SK-N-SH (cell line): ENCODE measurements at regions not wholly inside any gene's neighbourhood (a gene's known extent, or its start where the extent isn't known, plus 50 kb on each side); places are given as distances from the start of the nearest gene placed in this dataset.
A peak's percentile ranks its signal among the peaks of the same experiment; 100 is the strongest.
"Not testable (repeated sequence)": the region's sequence is repeated elsewhere in the genome, so short reads cannot be mapped to it uniquely, and the experiment has no call there.

Source experiments
- CTCF ChIA-PET: fragments of 300-600, 350-600 bp; formaldehyde crosslinking; extraction: SDS; loops from one replicate; lab custom pipeline; 2021; lab: Yijun Ruan, JAX
- POLR2A ChIA-PET: fragments of 350-600 bp; sonication (Branson Sonifier 250); formaldehyde crosslinking; extraction: SDS; loops from one replicate; lab custom pipeline; 2020; ENCODE audit warnings: antibody characterized with exemption, inconsistent platforms; lab: Yijun Ruan, JAX
- DNase-seq: peaks from one replicate; pipeline ENCODE4 v3.0.0; 2012
- H2AFZ ChIP-seq: fragments of 200-600 bp; sonication (generic); 2 replicates; pipeline ENCODE4 v1.8.1; 2016; ENCODE audit warnings: antibody characterized with exemption, mild to moderate bottlenecking, low read depth
- H3F3A ChIP-seq: fragments of 200-600 bp; sonication (generic); replicated peaks from 2 replicates; pipeline ENCODE3; 2016; ENCODE audit warnings: antibody characterized with exemption, mild to moderate bottlenecking; ENCODE audit not compliant: insufficient read depth
- H3K27ac ChIP-seq, 2 experiments: fragments of 200-500 bp in 1 of 2; fragments of 200-600 bp in 1 of 2; sonication (Bioruptor generic) in 1 of 2; sonication (generic), shearing (Covaris generic) in 1 of 2; 2 replicates each; pipeline versions ENCODE4 v1.5.1 to v1.6.1; 2014 to 2016; ENCODE audit warnings: low read depth in 2 of 2, inconsistent platforms in 1 of 2, low read length in 1 of 2, mild to moderate bottlenecking in 1 of 2, mixed read lengths in 1 of 2
- H3K27me3 ChIP-seq: fragments of 200-600 bp; sonication (generic), shearing (Covaris generic); 2 replicates; pipeline ENCODE4 v1.6.1; 2016; ENCODE audit warnings: mixed run types; ENCODE audit not compliant: insufficient read depth
- H3K36me3 ChIP-seq, 2 experiments: fragments of 200-500 bp in 1 of 2; fragments of 200-600 bp in 1 of 2; sonication (Bioruptor generic) in 1 of 2; sonication (generic) in 1 of 2; replicated peaks in 1 of 2; 2 replicates each; pipeline versions ENCODE3 to v1.5.1; 2014 to 2016; ENCODE audit warnings: low read length in 1 of 2, mild to moderate bottlenecking in 1 of 2; ENCODE audit not compliant: insufficient read depth in 2 of 2, control insufficient read depth in 1 of 2
- H3K4me1 ChIP-seq, 2 experiments: fragments of 200-500 bp in 1 of 2; fragments of 200-600 bp in 1 of 2; sonication (Bioruptor generic) in 1 of 2; sonication (generic), shearing (Covaris generic) in 1 of 2; 2 replicates each; pipeline versions ENCODE4 v1.5.1 to v1.6.1; 2014 to 2016; ENCODE audit warnings: low read depth in 1 of 2, low read length in 1 of 2, mixed run types in 1 of 2; ENCODE audit not compliant: insufficient read depth in 2 of 2, control insufficient read depth in 1 of 2
- H3K4me2 ChIP-seq: fragments of 200-600 bp; sonication (generic), shearing (Covaris generic); 2 replicates; pipeline ENCODE4 v1.6.1; 2017; ENCODE audit warnings: mixed run types
- H3K4me3 ChIP-seq, 2 experiments: fragments of 200-500 bp in 1 of 2; fragments of 200-600 bp in 1 of 2; sonication (Bioruptor generic) in 1 of 2; sonication (generic), shearing (Covaris generic) in 1 of 2; 2 replicates each; pipeline versions ENCODE4 v1.5.1 to v1.8.1; 2014 to 2016; ENCODE audit warnings: low read depth in 2 of 2, inconsistent platforms in 1 of 2, low read length in 1 of 2, mild to moderate bottlenecking in 1 of 2, mixed read lengths in 1 of 2, moderate library complexity in 1 of 2
- H3K79me2 ChIP-seq: fragments of 200-600 bp; sonication (generic); 2 replicates; pipeline ENCODE4 v1.8.1; 2017; ENCODE audit warnings: mild to moderate bottlenecking; ENCODE audit not compliant: insufficient read depth
- H3K9ac ChIP-seq: fragments of 200-600 bp; sonication (generic); 2 replicates; pipeline ENCODE4 v1.6.1; 2017; ENCODE audit warnings: mixed run types
- H3K9me2 ChIP-seq: fragments of 200-600 bp; sonication (generic); 2 replicates; pipeline ENCODE4 v1.6.1; 2017; ENCODE audit warnings: mixed run types
- H3K9me3 ChIP-seq: fragments of 200-600 bp; sonication (generic); 2 replicates; pipeline ENCODE4 v1.6.1; 2017; ENCODE audit warnings: mixed run types, mild to moderate bottlenecking, moderate library complexity
- H4K20me1 ChIP-seq: fragments of 200-600 bp; sonication (generic); 2 replicates; pipeline ENCODE4 v1.6.1; 2017; ENCODE audit warnings: mild to moderate bottlenecking, mixed run types; ENCODE audit not compliant: insufficient read depth
- CHD2 ChIP-seq: fragments of 150-350 bp; IDR thresholded peaks from 2 replicates; pipeline ENCODE4 v1.6.1; 2018; ENCODE audit warnings: low read length; ENCODE audit not compliant: partially characterized antibody
- ELF1 ChIP-seq: IDR thresholded peaks from 2 replicates; pipeline ENCODE4 v1.4.0; 2012
- EP300 ChIP-seq, 2 experiments: IDR thresholded peaks; 2 replicates each; pipeline versions ENCODE4 v1.4.0 to v1.6.1; 2012; ENCODE audit warnings: borderline replicate concordance in 1 of 2, low read depth in 1 of 2, low read length in 1 of 2
- EZH2phosphoT487 ChIP-seq: fragments of 200-600 bp; sonication (generic); IDR thresholded peaks from 2 replicates; pipeline ENCODE4 v1.6.1; 2017; ENCODE audit warnings: low read depth, mixed run types, mild to moderate bottlenecking, antibody characterized with exemption, moderate library complexity, borderline replicate concordance
- GATA2 ChIP-seq: sonication (generic); formaldehyde crosslinking; IDR thresholded peaks from 2 replicates; pipeline ENCODE4 v1.5.0; 2020; ENCODE audit warnings: mild to moderate bottlenecking, missing genetic modification reagents
- MEF2A ChIP-seq: IDR thresholded peaks from 2 replicates; pipeline ENCODE4 v1.4.0; 2012; ENCODE audit warnings: low read depth, borderline replicate concordance
- RAD21 ChIP-seq: IDR thresholded peaks from 2 replicates; pipeline ENCODE4 v1.6.1; 2012; ENCODE audit warnings: mild to moderate bottlenecking, low read length
- RCOR1 ChIP-seq: fragments of 150-350 bp; IDR thresholded peaks from 2 replicates; pipeline ENCODE4 v1.6.1; 2017; ENCODE audit warnings: antibody characterized with exemption, low read length
- RFX5 ChIP-seq: IDR thresholded peaks from 2 replicates; pipeline ENCODE4 v1.6.1; 2012; ENCODE audit warnings: mild to moderate bottlenecking, improper control_type of control experiment, low read length
- SIN3A ChIP-seq: IDR thresholded peaks from 2 replicates; pipeline ENCODE4 v1.6.1; 2012; ENCODE audit warnings: low read depth, mild to moderate bottlenecking, low read length, moderate library complexity, borderline replicate concordance
- TCF12 ChIP-seq: IDR thresholded peaks from 2 replicates; pipeline ENCODE4 v1.4.0; 2012
- YY1 ChIP-seq: IDR thresholded peaks from 2 replicates; pipeline ENCODE4 v1.4.0; 2012; ENCODE audit warnings: low read depth, mild to moderate bottlenecking
- WGBS: methylation state at CpG from one replicate; pipeline ENCODE4 v1.1.6; 2017; ENCODE audit warnings: low lambda C conversion rate; 5-methylcytosine and 5-hydroxymethylcytosine counted together
- TF ChIP-seq, protein P1 (sequence below): fragments of 200-600 bp; sonication (generic); IDR thresholded peaks from 2 replicates; pipeline ENCODE4 v1.6.1; 2017; ENCODE audit warnings: antibody characterized with exemption, mild to moderate bottlenecking, moderate library complexity
- TF ChIP-seq, protein P2 (sequence below): IDR thresholded peaks from 2 replicates; pipeline ENCODE4; 2012
- TF ChIP-seq, protein P3 (sequence below): IDR thresholded peaks from 2 replicates; pipeline ENCODE4 v1.4.0; 2012; ENCODE audit warnings: low read depth
- TF ChIP-seq, protein P4 (sequence below): fragments of 150-350 bp; IDR thresholded peaks from 2 replicates; pipeline ENCODE4 v1.6.1; 2017; ENCODE audit warnings: antibody characterized with exemption, low read length, low read depth, borderline replicate concordance

DNA sequence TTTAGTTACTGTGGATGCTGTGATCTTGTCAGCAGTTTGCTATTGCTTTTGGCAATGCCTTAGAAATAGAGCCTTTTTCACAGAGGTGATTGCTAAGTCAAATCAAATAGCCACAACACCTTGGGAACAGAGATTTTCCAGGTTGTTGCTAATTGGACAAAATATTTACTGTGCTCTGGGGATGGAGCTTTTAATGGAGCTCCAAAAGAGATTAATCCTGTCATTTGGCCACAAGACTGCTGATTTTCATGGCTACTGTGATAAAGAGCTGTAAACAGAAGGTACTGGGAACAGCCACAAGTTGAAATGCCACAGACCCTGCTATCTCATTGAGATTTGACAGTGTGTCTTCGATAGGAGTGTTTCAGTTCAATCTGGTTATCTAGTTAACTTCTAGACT, 1715.2 kb upstream of the ADGRL3 start (continued):
- TF ChIP-seq RFX5 = no peak

DNA sequence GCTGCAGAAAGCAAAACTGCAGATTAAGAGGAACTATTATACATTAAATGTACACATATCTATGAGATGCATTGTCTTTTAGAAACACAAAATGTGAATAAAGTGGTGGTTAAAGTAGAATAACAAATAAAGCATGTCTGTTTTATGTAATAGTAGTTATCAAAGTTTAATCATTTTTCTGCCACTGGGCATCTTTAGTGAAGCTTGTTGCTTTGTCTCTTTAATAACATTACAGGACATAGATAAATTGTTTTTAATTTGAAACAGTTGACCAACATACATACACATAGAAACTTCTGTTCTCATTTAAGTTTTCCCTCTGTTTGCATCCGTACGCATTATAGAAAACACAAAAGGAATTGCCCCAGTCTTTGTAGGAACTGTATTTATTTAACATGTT, 1700.0 kb upstream of the ADGRL3 start:
- WGBS = 49% methylated on average over 2 of the region's 2 CpGs
- CTCF ChIA-PET = no interaction called here
- no peaks in the 10 kb centered on the region for H3K9me2 ChIP-seq

GRCh38 chr4:59503731-59504130, 1696.4 kb upstream of the ADGRL3 start:
- Histone ChIP-seq H3K27me3 (no peaks in the 10 kb centered on the region), H3K4me1 (peaks cover 0 to 2% of the 10 kb centered on the region in 2 experiments; a peak in 2 of 4 replicates), H3K36me3 (no peaks in the 10 kb centered on the region), H3K27ac (no peak overlapping the region), H3F3A (no peaks in the 10 kb centered on the region), H3K79me2 (no peaks in the 10 kb centered on the region), H2AFZ (no peak overlapping the region), H3K9me3 (no peaks in the 10 kb centered on the region), H3K9me2 (no peaks in the 10 kb centered on the region), H3K4me2 (no peak overlapping the region), H3K9ac (no peak overlapping the region), H3K4me3 (no peak overlapping the region), H4K20me1 (no peaks in the 10 kb centered on the region)
- ChIA-PET POLR2A (no interaction called here), CTCF (no interaction called here)
- 25% methylated on average over 1 of the region's 1 CpG for WGBS
- DNase-seq = no peak
- no peak for TF ChIP-seq YY1
- TF ChIP-seq MEF2A = no peak
- TF ChIP-seq SIN3A = no peak
- TF ChIP-seq RAD21 = no peak
- TF ChIP-seq, protein P1, sequence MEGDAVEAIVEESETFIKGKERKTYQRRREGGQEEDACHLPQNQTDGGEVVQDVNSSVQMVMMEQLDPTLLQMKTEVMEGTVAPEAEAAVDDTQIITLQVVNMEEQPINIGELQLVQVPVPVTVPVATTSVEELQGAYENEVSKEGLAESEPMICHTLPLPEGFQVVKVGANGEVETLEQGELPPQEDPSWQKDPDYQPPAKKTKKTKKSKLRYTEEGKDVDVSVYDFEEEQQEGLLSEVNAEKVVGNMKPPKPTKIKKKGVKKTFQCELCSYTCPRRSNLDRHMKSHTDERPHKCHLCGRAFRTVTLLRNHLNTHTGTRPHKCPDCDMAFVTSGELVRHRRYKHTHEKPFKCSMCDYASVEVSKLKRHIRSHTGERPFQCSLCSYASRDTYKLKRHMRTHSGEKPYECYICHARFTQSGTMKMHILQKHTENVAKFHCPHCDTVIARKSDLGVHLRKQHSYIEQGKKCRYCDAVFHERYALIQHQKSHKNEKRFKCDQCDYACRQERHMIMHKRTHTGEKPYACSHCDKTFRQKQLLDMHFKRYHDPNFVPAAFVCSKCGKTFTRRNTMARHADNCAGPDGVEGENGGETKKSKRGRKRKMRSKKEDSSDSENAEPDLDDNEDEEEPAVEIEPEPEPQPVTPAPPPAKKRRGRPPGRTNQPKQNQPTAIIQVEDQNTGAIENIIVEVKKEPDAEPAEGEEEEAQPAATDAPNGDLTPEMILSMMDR = no peak
- TF ChIP-seq ELF1 = no peak

More for the DNA sequence above, 1700.0 kb upstream of the ADGRL3 start:
- Histone ChIP-seq H3K4me1 (peaks cover 0 to 2% of the 10 kb centered on the region in 2 experiments; a peak in 2 of 4 replicates), H3K27me3 (no peaks in the 10 kb centered on the region), H3F3A (no peaks in the 10 kb centered on the region), H3K36me3 (no peaks in the 10 kb centered on the region), H3K9me3 (no peaks in the 10 kb centered on the region), H3K9ac (no peak overlapping the region), H3K4me3 (no peak overlapping the region)
- peak; percentile 85 for TF ChIP-seq GATA2 (CRISPR knock-in tag)
- TF ChIP-seq TCF12 = peak; percentile 58
- TF ChIP-seq EZH2phosphoT487 = no peak
- TF ChIP-seq, protein P2, sequence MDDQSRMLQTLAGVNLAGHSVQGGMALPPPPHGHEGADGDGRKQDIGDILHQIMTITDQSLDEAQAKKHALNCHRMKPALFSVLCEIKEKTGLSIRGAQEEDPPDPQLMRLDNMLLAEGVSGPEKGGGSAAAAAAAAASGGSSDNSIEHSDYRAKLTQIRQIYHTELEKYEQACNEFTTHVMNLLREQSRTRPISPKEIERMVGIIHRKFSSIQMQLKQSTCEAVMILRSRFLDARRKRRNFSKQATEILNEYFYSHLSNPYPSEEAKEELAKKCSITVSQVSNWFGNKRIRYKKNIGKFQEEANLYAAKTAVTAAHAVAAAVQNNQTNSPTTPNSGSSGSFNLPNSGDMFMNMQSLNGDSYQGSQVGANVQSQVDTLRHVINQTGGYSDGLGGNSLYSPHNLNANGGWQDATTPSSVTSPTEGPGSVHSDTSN = no peak
- TF ChIP-seq, protein P3, sequence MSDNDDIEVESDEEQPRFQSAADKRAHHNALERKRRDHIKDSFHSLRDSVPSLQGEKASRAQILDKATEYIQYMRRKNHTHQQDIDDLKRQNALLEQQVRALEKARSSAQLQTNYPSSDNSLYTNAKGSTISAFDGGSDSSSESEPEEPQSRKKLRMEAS = no peak
- TF ChIP-seq, protein P4, sequence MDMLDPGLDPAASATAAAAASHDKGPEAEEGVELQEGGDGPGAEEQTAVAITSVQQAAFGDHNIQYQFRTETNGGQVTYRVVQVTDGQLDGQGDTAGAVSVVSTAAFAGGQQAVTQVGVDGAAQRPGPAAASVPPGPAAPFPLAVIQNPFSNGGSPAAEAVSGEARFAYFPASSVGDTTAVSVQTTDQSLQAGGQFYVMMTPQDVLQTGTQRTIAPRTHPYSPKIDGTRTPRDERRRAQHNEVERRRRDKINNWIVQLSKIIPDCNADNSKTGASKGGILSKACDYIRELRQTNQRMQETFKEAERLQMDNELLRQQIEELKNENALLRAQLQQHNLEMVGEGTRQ = no peak
- TF ChIP-seq RCOR1 = peak; percentile 96
- peak; percentile 75 for TF ChIP-seq CHD2
- peak in 1 of 2 experiments; percentile 81; a peak in 2 of 4 replicates for TF ChIP-seq EP300 (IDR thresholded peaks at IDR 0.05; ENCODE audit: borderline replicate concordance in 1 of 2, low read depth in 1 of 2, low read length in 1 of 2)
- TF ChIP-seq MEF2A = no peak
- TF ChIP-seq, all 33 proteins: peak for 5
- peak; percentile 41 for DNase-seq
- POLR2A ChIA-PET = no interaction called here
- Histone ChIP-seq H3K27ac (peak overlapping the region in 1 of 2 experiments; percentile 53; a peak in 1 of 4 replicates), H3K4me2 (no peak overlapping the region), H3K79me2 (no peaks in the 10 kb centered on the region), H2AFZ (no peak overlapping the region), H4K20me1 (no peaks in the 10 kb centered on the region)

DNA sequence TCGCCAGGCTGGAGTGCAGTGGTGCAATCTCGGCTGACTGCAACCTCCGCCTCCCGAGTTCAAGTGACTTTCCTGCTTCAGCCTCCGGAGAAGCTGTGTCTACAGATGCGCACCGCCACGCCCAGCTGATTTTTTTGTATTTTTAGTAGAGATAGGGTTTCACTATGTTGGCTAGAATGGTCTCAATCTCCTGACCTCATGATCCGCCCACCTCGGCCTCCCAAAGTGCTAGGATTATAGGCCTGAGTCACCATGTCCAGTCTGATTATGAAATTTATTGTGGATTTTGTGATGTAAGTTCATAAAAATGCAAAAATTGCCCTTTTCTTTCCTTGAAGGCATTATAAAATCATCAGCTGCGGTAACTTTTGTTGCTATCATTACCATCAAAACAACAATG, 1688.3 kb upstream of the ADGRL3 start:
- H3K36me3 ChIP-seq, H3K79me2 ChIP-seq, H3K4me3 ChIP-seq, H3K9me2 ChIP-seq, DNase-seq, H3K27me3 ChIP-seq, CTCF ChIA-PET, H4K20me1 ChIP-seq, H3K4me2 ChIP-seq, H3K27ac ChIP-seq, H2AFZ ChIP-seq, H3F3A ChIP-seq, POLR2A ChIA-PET, H3K4me1 ChIP-seq, H3K9ac ChIP-seq, H3K9me3 ChIP-seq: not testable (repeated sequence)
- 58% methylated on average over 11 of the region's 11 CpGs for WGBS
